Fibroblast of peridontal ligament (primary cell): ENCODE measurements at regions not wholly inside any gene's neighbourhood (a gene's known extent, or its start where the extent isn't known, plus 50 kb on each side); places are given as distances from the start of the nearest gene placed in this dataset.
A peak's percentile ranks its signal among the peaks of the same experiment; 100 is the strongest.

Source experiments
- DNase-seq: peaks from one replicate; pipeline ENCODE4 v3.0.0-alpha.2; 2010; ENCODE audit errors: extremely low read depth

DNA sequence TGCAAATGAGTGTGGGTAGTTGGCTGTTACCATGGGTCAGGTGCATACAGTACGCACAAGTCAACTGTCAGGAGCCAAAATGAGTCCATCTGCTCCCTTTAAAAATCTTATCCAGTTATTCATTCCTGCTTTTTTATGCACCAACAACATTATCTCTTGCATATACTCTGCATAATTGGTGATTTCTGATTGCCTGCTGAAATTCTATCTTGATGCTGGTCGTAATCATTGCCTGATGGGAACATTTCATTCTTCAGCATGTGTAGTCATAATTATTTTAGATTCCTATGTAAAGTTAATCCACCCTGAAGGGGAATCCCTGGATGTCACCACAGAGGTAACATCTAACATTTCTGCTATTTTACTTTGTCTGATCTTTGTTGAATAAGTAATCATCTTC, 102.2 kb upstream of the RND3 start:
- peak; percentile 72 for DNase-seq

DNA sequence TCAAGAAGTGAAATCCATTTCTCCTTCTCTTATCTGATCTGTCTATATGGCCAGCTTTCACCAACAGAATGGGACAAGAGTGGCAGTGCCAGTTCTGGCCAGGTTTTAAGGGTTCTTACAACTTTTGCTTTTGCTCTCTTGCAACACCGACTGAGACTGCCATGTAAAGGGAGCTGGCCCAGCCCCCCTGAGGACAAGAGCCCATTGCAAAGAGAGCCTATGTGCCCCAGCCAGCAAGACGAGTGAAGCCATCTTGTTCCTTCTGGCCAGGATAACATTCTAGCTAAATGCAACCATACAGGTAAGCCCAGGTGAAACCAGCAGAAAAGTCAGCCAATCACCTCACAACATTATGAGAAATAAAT, 101.0 kb upstream of the RND3 start:
- DNase-seq, result no peak

DNA sequence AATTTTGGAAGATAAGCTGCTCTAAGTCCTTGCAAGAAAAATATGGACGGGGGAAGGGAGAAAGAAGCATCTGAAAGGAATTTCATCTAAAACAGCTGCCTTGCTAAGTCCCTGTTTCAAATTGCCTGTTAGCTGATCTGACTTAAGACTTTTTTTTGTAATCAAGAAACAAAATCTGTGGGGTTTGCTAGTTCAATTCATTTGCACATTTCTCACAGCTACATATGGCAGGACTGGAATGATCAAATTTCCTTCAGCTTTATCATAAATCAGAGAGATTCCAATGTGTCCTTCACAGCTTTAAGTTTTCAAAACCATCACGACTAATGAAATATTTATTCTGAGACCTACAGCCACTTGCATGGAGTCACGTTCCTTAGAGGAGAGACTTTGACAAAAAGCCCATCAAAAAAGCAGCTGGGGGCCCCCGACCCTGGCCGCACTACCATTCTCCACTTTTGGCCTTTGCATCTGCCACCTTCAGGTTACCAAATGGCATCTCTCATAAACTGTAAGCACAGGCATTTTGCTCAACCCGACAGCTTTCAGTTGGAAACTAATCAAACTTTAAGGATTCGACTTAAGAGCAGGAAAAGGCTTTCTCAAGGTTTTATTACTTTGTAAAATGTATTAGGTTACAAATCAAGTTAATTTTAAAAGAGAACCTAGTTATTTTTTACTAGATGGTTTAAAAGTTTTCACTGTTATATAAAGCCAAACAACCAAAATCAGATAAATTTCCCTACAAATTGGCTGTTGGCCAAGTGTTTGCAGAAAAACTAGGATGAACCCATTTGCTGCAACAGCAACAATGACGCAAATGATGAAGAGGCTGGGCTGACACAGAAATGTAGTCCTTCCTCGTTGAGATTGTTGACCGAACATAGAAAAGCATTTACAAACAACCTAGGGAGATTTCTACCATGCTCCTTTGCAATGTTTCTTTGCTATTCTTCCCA, 100.4 kb upstream of the RND3 start:
- peak; percentile 85 for DNase-seq

DNA sequence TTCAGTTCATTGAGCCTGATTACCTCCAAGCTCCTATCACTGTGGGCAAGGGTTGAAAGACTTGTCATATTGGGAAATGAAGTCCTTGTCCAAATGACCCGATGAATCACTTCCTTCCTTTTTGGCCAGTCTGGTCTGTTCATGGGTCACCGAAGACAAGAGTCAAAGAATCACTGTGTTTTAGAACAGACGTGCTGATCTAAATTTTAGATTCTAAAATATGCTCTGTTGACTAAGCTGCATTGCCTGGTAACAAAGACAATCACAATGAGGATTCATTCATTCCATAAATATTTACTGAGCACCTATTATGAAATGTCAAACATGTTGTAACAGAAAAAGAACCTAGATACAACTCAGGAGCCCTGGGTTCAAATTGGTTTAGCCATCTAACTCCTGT, 99.4 kb upstream of the RND3 start:
- DNase-seq, result peak; percentile 76

DNA sequence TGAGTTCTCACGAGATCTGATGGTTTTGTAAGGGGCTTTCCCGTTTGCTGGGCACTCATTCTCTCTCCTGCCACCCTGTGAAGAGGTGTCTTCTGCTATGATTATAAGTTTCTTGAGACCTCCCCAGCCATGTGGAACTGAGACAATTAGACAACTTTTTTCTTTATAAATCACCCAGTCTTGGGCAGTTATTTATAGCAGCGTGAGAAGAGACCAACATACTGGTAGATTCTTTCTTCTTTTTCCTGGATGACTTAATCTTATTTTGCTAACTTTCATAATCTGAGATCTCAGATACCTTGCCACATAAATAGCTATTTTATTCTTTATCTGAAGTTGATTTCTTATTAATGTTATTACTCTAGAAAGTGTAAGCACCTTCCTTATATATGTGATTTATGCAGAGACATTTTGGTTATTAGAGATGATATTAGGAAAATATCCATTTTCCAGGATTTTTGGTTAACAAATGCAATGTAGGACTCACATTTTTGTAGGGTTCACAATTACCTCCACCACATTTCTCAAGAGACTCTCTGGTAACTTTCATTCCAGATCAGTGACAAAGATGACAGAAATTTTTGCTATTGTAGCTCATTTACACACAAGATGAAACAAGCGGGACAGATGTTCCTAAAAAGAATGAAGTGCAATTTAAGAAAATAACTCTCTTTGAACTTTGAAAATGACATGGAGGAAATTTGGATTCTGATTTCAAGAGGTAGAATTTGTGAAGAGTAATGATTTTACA, 97.9 kb upstream of the RND3 start:
- DNase-seq, result peak; percentile 52

DNA sequence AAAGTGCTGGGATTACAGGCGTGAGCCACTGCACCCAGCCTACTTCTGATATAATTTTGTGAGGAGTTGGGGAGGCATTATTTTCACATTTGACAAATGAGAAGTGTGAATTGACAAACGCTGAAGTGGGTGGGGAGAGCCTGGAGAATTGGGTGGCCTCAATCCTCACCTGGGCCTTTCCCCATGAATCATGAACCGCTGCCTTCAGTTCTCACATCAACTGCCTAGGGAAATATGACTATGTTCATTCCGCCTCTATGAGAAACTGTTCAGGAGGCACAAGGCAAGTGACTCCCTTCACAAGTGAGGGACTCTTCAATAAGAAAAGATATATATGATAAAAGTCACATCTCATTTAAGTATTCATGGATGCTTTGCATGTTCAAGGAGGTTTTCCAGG, 96.6 kb upstream of the RND3 start:
- DNase-seq, result no peak

DNA sequence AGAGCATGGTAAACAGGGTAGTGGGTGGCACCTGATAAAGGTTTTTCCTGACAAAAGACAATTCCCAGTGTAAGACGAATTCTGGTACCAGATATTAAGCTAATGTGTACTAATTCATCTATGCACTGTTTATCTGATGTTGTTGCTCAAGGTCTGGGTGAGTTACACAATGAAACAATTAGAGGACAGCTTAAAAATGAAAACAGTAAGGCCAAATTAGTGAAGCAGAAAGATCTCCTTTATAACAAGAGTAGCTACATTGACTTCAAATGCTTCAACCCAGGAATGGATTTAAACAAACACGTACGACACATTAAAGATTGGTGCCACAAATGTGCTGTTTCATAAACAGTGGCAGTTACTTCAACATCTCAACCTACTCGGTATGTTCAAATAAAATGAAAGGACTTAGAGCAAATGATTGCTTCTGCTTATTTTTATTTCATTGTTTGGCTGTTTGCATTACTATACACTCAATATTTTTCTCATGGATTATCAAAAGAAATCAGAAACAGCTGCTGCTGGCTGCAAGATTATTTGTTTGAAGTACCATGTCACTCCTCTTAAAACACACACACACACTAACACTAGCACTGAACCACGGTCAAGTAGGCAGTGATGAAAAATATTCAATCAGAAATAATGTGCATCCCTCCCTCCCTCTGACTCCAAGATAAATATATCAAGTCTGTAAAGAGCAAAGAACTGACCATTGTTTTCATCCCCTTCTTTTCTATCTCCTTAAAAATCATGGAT, 94.4 kb upstream of the RND3 start:
- DNase-seq, result peak; percentile 70

DNA sequence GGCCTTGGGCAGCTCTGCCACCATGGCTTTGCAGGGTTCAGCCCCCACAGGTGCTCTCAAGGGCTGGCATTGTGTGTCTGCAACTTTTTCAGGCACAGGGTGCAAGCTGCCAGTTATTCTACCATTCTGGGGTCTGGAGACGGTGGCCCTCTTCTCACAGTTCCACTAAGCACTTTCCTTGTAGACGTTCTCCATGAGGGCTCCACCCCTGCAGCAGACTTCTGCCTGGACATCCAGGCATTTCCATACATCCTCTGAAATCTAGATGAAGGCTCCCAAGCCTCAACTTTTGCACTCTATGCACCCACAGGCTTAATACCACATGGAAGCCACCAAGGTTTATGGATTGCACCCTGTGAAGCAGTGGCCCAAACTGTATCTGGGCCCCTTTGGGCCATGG, 91.0 kb upstream of the RND3 start:
- DNase-seq, result no peak

DNA sequence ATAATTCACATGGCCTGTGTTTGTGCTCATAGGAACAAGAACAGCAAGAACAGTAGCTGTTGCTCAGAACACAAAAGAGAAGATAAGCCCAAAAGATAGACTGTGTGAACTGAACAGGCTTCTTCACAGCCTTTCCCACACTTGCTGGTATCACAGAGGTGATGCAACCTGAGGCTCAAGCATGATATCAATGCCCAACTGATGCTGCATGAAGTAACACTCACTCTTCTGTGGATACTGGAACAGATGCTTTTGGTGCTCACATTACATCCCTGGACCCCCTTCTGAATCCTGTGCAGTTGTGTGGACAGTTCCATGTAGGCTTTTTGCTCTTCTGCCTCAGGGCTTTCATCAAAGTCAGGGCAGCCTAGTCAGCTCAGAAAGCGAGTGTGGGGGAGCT, 88.4 kb upstream of the RND3 start:
- DNase-seq, result no peak

DNA sequence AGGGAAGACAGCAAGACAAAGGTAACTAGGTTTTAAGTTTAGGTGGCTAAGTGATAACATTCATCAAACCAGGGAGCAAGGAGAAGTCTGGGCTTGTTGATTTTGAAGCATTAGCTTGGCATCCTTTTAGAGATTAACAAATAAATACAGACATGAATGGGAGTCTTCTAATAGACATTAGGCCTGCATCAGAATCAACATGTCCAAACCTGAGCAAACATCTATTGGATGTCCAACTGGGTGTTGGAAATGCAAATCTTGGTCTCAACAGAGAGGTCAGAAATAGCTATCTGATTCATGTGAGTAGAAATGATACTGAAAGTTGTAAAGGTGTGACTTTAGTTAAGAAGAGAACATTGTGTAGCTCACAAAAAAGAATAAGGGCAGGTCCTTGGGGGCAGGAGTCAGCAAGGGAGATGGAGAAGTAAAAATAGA, 85.5 kb upstream of the RND3 start:
- DNase-seq, result no peak

DNA sequence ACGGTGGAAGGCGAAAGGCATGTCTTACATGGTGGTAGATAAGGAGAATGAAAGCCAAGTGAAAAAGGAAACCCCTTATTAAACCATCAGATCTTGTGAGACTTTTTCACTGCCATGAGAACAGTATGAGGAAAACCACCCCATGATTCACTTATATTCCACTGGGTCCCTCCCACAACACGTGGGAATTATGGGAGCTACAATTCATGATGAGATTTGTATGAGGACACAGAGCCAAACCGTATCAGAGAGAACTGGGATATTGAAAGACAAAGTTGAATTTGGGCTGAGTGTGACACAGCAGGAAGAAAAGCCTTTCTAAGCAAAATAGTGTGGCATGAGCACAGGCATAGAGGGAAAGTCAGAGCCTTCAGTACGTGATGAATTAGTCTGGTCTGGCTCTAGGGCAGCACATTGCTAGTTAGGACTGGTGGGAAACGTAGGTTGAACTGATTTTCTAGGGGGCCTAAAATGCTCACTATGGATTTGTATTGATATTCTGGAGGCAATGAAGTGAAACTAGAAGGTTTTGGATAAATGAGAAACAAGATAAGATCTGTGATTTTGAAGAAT, 84.8 kb upstream of the RND3 start:
- no peak for DNase-seq

DNA sequence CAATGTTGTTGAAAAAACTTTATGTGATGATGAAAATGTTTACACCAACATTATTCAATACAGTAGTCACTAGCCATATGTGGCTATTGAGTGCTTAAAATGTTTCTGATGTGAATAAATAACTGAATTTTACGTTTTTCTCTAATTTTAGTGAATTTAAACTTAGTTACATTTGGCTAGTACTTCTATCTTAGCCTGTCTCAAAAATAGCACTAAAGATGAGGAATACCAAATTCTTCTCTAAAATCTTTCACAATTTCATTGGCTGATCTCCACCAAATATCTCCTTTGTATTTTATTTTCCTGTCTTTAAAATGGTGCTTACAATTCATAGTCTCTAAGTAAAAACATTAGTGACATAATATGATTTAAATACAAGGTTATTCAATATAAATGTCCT, 83.7 kb upstream of the RND3 start:
- DNase-seq, result peak; percentile 79

DNA sequence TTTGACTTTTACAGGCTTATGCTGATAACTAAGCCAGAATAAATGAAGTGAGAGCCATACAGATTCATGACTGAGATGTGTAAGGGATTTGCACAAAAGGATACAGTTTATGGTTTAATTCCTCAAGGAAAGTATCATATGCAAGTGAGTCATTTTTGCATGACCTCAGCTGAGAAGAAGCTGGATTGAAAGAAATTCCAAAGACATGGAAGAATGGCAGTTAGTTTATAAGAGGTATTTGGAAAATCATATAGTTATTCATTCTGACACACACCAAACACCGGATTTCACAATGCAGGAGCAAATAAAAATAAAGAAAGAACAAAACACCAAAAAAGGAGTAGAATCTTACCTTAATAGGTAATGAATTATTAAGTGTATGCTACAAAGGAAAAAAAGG, 83.2 kb upstream of the RND3 start:
- peak; percentile 94 for DNase-seq

DNA sequence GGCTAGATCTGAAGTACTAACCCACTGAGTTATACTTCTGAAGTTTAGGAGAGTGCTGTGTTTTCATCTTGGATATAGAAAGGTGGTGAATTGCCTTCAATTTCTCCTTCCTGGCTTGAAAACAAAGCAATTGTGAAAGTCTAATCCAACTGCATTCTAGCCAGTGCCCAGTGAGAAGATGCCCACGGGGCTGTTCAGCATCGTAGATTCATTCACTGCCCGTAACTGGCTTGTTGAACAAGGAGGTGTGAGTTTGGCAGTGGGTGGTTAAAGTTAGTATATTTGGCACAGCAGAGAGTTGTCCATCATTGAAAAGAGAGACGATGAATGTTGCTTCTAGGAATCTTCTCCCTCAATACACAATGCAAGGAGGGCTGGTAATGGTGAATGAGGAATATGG, 82.3 kb upstream of the RND3 start:
- no peak for DNase-seq

DNA sequence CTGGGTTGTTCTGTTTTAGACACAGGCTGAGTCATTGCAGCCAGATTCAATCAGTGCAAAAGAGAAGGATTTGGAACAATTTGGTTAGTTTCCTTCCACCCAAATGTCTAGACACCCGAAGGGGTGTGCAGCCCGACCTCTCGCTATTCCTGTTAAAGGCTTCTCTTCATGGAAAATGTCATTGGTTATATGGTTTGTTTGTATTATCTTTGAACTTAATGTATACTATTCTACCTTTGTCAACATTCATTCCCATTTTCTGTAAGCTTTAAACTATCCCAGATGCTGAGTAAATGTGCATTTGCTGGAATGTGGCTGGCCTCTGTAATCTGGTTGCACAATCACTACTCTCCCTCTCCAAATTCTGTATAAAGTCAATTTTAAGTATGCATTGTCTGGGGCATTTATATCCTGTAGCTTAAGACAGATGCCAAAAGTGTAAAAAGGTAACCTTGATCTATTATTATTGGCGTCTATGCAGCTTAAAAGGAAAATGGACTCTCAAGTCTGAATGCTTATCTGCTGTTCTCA, 80.4 kb upstream of the RND3 start:
- peak; percentile 88 for DNase-seq

DNA sequence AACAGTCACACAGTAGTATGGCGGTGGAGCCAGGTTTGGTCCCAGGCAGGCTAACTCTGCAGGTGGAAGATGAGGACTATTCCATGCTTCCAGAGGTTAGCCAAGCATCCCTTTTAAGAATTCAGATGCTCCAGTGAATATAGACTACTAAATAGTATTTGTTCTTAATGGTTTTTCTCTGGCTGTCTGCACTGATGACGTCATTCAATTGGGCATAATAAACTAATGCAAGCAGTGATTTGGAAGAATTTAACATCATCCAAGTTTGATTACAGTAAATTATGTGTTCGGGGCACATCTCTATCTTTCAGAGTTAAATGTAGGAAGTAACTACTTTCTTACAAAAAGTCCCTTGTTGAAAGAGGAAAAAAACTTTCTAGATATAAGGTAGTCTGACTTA, 78.8 kb upstream of the RND3 start:
- DNase-seq, result no peak

DNA sequence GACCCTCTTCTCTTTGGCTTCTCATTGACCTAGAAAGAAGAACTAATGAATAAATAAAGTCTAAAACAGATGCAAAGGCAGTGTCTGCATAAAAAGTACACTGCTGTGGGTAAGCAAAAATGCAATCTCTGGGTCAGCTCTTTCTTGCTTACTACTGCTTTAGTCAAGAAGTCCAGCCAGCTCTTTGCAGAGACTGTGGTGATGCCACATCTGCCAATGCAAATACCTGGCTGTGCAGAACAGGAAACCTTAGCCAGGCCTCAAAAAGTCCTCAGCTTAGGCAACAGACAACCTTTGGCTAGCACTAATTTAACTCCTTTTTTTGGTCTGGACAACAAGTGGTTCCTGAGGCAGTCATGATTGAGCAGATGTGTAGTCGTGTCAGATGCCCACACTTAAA, 73.6 kb upstream of the RND3 start:
- DNase-seq, result no peak

DNA sequence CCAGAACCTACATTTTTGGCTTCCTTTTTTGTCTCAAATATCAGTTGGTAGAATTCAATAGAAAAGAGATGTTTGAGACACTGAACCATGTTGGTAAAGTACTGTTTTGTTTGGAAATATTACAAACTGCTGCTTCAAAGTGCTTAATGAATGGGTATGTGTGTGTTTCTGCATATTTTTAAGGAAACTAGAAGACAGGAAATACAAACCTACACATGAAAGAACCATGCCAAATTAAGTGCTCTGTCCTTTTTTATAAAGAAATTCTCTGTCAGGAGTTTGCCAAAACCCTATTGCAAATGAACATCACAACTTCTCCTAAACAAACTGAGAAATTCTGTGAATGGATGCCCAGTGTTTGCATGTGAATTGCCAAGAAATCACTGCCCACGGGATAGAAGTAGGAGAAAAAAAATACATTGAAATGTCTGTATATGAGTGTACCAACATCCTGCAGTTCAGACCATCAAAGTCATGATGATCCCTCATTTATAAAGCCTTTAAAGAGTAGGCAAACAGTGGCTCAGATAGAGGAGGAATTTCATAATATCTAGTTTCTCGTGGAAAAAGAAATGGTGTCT, 69.6 kb upstream of the RND3 start:
- DNase-seq, result peak; percentile 48

DNA sequence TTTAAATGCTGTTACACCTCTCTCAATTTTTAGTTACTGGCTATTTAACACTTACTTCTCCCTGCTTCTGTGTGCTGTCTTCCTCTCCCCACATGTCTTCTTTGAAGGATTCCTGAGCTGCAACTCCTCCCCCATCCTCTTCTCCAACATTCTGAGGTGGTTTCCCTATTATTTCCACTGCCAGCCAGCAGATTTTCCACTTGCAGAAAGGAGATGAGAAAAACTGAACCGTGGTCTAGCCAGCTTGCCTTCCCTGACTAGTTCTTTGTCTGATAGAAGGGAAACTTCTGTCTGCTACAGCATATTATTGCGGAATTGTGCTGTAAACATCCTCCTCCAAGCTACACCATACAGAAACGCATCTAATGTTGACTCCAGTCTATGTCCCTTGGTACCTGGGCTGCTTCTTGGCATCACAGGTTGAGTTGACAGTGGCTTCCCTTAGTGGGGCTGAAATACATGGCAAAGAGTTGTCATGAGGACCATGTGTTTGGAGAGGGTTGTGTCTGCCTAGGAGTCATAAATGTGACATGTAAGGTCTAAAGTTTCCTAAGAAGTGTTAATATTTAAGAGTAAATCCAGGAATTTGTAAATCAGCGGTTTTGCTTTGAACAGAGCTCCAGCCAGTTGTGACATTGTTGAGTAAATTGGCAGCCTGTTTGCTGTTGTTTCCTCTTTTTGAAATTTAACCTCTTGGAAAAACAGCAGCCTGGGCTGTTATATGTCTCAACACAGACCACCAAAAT, 68.3 kb upstream of the RND3 start:
- no peak for DNase-seq

DNA sequence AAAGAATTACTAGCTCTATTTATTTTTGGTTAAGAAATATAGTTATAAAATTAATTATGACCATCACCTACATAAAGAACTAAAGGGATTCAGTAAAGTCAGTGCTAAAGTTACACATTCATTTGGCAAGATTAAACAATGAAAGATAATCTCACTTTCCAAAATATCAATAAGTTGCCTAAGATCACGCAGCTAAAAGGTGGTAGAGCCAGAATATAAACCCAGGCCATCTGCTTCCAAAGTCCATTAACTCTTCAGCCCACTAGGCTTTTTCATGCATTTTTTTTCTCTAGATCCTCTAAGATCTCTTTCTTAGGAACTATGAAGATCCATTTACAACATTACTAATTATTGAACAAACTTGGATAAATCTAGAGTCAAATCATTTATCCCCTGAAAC, 66.6 kb upstream of the RND3 start:
- no peak for DNase-seq
